ENCODE measurements at regions not wholly inside any gene's neighbourhood (a gene's known extent, or its start where the extent isn't known, plus 50 kb on each side); places are given as distances from the start of the nearest gene placed in this dataset.

- H3K79me2 ChIP-seq (ENCODE audit: insufficient read depth, low read length): no peaks in the 10 kb centered on the region
- H3K4me3 ChIP-seq (replicated peaks in 1 of 3; ENCODE audit: insufficient read depth in 1 of 3, low read depth in 2 of 3, low read length in 3 of 3): no peak overlapping the region
- no peak overlapping the region for H2AFZ ChIP-seq (ENCODE audit: low read length)
- POLR2A ChIA-PET: no interaction called here
- H3K27me3 ChIP-seq (ENCODE audit: control insufficient read depth in 1 of 2, insufficient read depth in 2 of 2, low read length in 2 of 2): no peaks in the 10 kb centered on the region
- TF ChIP-seq ZFP41 (CRISPR knock-in tag; IDR thresholded peaks at IDR 0.05; ENCODE audit: borderline replicate concordance) (no peak), NFE2L1 (CRISPR knock-in tag; IDR thresholded peaks at IDR 0.05; ENCODE audit: borderline replicate concordance) (no peak), FLYWCH1 (CRISPR knock-in tag; IDR thresholded peaks at IDR 0.05) (no peak), ETS1 (CRISPR knock-in tag; IDR thresholded peaks at IDR 0.05) (no peak), WIZ (CRISPR knock-in tag; IDR thresholded peaks at IDR 0.05) (no peak), POGZ (CRISPR knock-in tag; IDR thresholded peaks at IDR 0.05) (no peak), KDM6A (CRISPR knock-in tag; IDR thresholded peaks at IDR 0.05; ENCODE audit: low read depth) (no peak), REXO4 (CRISPR knock-in tag; IDR thresholded peaks at IDR 0.05; ENCODE audit: borderline replicate concordance) (no peak), ATF3 (CRISPR knock-in tag; IDR thresholded peaks at IDR 0.05) (no peak), MAFG (CRISPR knock-in tag; IDR thresholded peaks at IDR 0.05) (no peak), MAZ (IDR thresholded peaks at IDR 0.05; ENCODE audit: borderline replicate concordance, low read depth, low read length) (no peak), MAZ (CRISPR knock-in tag; IDR thresholded peaks at IDR 0.05; ENCODE audit: low read depth) (no peak), ZBTB1 (CRISPR knock-in tag; IDR thresholded peaks at IDR 0.05; ENCODE audit: borderline replicate concordance) (no peak)
- H3K9me3 ChIP-seq (ENCODE audit: low read length): no peaks in the 10 kb centered on the region
- H3K27ac ChIP-seq (ENCODE audit: extremely low read length, insufficient read depth, low read length): no peak overlapping the region
- no peak overlapping the region for H3K9ac ChIP-seq (ENCODE audit: insufficient read depth, low read depth, low read length)
- no peak overlapping the region for H3K4me2 ChIP-seq (ENCODE audit: low read depth, low read length)
- H3K36me3 ChIP-seq (replicated peaks in 1 of 2; ENCODE audit: control insufficient read depth in 1 of 2, insufficient read depth in 2 of 2, low read length in 2 of 2): no peaks in the 10 kb centered on the region
- intact Hi-C loops (cut with micrococcal nuclease; ENCODE audit: unreplicated experiment) (no loop called here), in situ Hi-C loops (cut with HindIII; ENCODE audit: extremely low pct_ligation_motif_present, low pct_unique_long_range_greater_than_20kb) (loop anchor here (5.0 kb wide), 1 partner anchor 35 kb away; no protein-coding TSS in a partner anchor)
- BruUV-seq (replicated peaks): no TSS peak
- 94% methylated on average over 4 of the region's 4 CpGs for WGBS (ENCODE audit: low lambda C conversion rate)
- FAIRE-seq (no peak), DNase-seq (ENCODE audit: low spot score) (no peak), ATAC-seq (no peak)
- no peaks in the 10 kb centered on the region for H4K20me1 ChIP-seq (ENCODE audit: insufficient read depth, low read length)
- no peaks in the 10 kb centered on the region; the same call in 1 of the 2 replicates for H3K4me1 ChIP-seq (ENCODE audit: insufficient read depth, low read length)
- CTCF ChIA-PET (ENCODE audit: low intra/inter-chr PET ratio, low total read pairs): no interaction called here
These were observed 109.8 kb upstream of the DST start for GRCh38 chr6:56752534-56752933.

Measured in HepG2 (cell line).